ENCODE measurements at regions not wholly inside any gene's neighbourhood (a gene's known extent, or its start where the extent isn't known, plus 50 kb on each side); places are given as distances from the start of the nearest gene placed in this dataset.

GRCh38 chr20:22370137-22370536 lies 214.2 kb downstream of the FOXA2 start:
- Histone ChIP-seq H3K36me3 (no peaks in the 10 kb centered on the region), H3K4me3 (no peak overlapping the region), H3K4me1 (no peaks in the 10 kb centered on the region), H3K27ac (replicated peaks) (no peak overlapping the region), H3K27me3 (ENCODE audit: low read depth) (peaks cover 65% of the 10 kb centered on the region), H3K9me3 (replicated peaks) (no peaks in the 10 kb centered on the region)
- intact Hi-C loops (cut with micrococcal nuclease), result no loop called here
- TF ChIP-seq, protein P1, sequence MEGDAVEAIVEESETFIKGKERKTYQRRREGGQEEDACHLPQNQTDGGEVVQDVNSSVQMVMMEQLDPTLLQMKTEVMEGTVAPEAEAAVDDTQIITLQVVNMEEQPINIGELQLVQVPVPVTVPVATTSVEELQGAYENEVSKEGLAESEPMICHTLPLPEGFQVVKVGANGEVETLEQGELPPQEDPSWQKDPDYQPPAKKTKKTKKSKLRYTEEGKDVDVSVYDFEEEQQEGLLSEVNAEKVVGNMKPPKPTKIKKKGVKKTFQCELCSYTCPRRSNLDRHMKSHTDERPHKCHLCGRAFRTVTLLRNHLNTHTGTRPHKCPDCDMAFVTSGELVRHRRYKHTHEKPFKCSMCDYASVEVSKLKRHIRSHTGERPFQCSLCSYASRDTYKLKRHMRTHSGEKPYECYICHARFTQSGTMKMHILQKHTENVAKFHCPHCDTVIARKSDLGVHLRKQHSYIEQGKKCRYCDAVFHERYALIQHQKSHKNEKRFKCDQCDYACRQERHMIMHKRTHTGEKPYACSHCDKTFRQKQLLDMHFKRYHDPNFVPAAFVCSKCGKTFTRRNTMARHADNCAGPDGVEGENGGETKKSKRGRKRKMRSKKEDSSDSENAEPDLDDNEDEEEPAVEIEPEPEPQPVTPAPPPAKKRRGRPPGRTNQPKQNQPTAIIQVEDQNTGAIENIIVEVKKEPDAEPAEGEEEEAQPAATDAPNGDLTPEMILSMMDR (IDR thresholded peaks at IDR 0.05; ENCODE audit: borderline replicate concordance), result no peak
- DNase-seq, result no peak

- peaks cover 1% of the 10 kb centered on the region for H3K9me3 ChIP-seq (replicated peaks)
- no peaks in the 10 kb centered on the region for H3K36me3 ChIP-seq
- no peak overlapping the region for H3K27ac ChIP-seq (replicated peaks)
- no peaks in the 10 kb centered on the region for H3K4me1 ChIP-seq
- TF ChIP-seq, protein P1 (IDR thresholded peaks at IDR 0.05; ENCODE audit: borderline replicate concordance), result no peak
- peaks cover 59% of the 10 kb centered on the region for H3K27me3 ChIP-seq (ENCODE audit: low read depth)
- H3K4me3 ChIP-seq, result no peak overlapping the region
- intact Hi-C loops (cut with micrococcal nuclease), result no loop called here
- no peak for DNase-seq
These were observed 215.3 kb downstream of the FOXA2 start for GRCh38 chr20:22369100-22369499.

DNA sequence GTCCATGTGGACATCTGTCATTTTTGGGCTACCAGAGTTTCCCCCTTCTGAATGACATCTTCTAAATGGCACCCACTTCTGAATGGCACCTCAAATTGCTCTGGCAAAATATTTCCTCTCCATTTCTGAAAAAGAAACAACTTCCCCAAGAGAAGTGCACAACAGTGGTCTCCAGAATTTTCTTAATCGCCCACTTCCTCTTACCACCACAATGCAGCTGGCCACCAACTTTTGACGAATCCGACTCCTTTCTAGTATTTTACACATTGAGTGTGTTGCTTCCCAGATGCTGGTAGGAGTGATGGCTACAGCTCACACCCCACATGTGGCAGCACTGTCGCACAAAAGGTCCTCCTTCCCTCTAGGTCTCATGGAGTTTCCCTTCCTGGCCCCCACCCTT lies 216.1 kb downstream of the FOXA2 start:
- TF ChIP-seq, protein P1 (IDR thresholded peaks at IDR 0.05; ENCODE audit: borderline replicate concordance), result no peak
- Histone ChIP-seq H3K9me3 (replicated peaks) (peaks cover 10% of the 10 kb centered on the region), H3K4me1 (no peaks in the 10 kb centered on the region), H3K4me3 (no peak overlapping the region), H3K27ac (replicated peaks) (no peak overlapping the region), H3K27me3 (ENCODE audit: low read depth) (peaks cover 59% of the 10 kb centered on the region), H3K36me3 (no peaks in the 10 kb centered on the region)
- no peak for DNase-seq
- intact Hi-C loops (cut with micrococcal nuclease), result no loop called here

DNA sequence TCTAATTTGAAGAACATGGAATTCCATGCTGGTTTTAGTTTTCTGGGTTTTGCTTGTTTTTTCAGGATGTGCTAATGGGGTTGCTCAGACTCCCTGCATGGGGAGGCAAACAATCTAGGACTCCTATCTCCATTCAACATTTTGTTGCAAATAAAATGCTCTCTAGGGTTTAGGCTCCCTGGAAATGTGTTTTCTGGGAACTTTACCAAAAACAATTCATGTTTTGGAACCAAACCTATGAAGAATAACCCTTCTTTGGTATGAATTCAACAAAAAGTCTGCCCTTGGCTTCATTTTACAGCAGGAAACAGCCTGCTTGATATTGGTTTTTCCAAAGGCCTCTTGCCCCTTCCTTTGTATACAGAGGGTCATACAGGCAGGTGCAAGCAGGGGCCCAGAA lies 217.7 kb downstream of the FOXA2 start:
- H3K27me3 ChIP-seq (ENCODE audit: low read depth), result peaks cover 45% of the 10 kb centered on the region
- DNase-seq, result no peak
- TF ChIP-seq, protein P1 (IDR thresholded peaks at IDR 0.05; ENCODE audit: borderline replicate concordance), result no peak
- H3K4me1 ChIP-seq, result no peaks in the 10 kb centered on the region
- peaks cover 23% of the 10 kb centered on the region for H3K9me3 ChIP-seq (replicated peaks)
- no peak overlapping the region for H3K27ac ChIP-seq (replicated peaks)
- intact Hi-C loops (cut with micrococcal nuclease), result no loop called here
- H3K36me3 ChIP-seq, result no peaks in the 10 kb centered on the region
- H3K4me3 ChIP-seq, result no peak overlapping the region

DNA sequence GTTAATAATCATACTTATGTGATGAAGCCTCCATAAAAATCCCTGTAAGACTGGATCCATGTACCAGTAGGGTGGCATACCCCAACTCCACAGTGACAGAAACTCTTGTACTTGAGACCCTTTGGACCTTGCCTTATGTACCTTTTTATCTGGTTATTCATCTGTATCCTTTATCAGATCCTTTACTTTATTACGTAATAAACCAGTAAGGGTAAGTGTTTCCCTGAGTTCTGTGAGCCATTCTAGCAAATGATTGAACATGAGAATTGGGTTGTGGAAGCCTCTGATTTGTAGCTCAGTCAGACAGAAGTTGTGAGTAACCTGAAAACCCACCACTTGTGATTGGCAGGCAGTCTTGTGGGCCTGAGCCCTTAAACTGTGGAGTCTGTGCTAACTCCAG lies 229.7 kb downstream of the FOXA2 start:
- peaks cover 92% of the 10 kb centered on the region for H3K27me3 ChIP-seq (ENCODE audit: low read depth)
- no peak overlapping the region for H3K27ac ChIP-seq (replicated peaks)
- no peaks in the 10 kb centered on the region for H3K4me1 ChIP-seq
- no peak for DNase-seq
- no peak overlapping the region for H3K4me3 ChIP-seq
- H3K36me3 ChIP-seq, result no peaks in the 10 kb centered on the region
- TF ChIP-seq, protein P1 (IDR thresholded peaks at IDR 0.05; ENCODE audit: borderline replicate concordance), result no peak
- intact Hi-C loops (cut with micrococcal nuclease), result no loop called here
- peaks cover 3% of the 10 kb centered on the region for H3K9me3 ChIP-seq (replicated peaks)

- Histone ChIP-seq H3K27me3 (ENCODE audit: low read depth) (peaks cover 96% of the 10 kb centered on the region), H3K4me3 (no peak overlapping the region), H3K27ac (replicated peaks) (no peak overlapping the region), H3K9me3 (replicated peaks) (peaks cover 3% of the 10 kb centered on the region), H3K4me1 (no peaks in the 10 kb centered on the region), H3K36me3 (no peaks in the 10 kb centered on the region)
- intact Hi-C loops (cut with micrococcal nuclease), result no loop called here
- TF ChIP-seq, protein P1 (IDR thresholded peaks at IDR 0.05; ENCODE audit: borderline replicate concordance), result no peak
- no peak for DNase-seq
These were observed 230.8 kb downstream of the FOXA2 start for GRCh38 chr20:22353586-22353985.
